ENCODE measurements at regions not wholly inside any gene's neighbourhood (a gene's known extent, or its start where the extent isn't known, plus 50 kb on each side); places are given as distances from the start of the nearest gene placed in this dataset.

- Histone ChIP-seq H3K27ac (ENCODE audit: low read depth in 1 of 2, low read length in 1 of 2) (no peak overlapping the region), H3K4me3 (no peak overlapping the region), H3K9me3 (ENCODE audit: control insufficient read depth in 4 of 4, insufficient read depth in 3 of 4, low read length in 3 of 4) (no peaks in the 10 kb centered on the region), H3K4me1 (ENCODE audit: control insufficient read depth in 5 of 5, insufficient read depth in 5 of 5, low read length in 5 of 5) (no peaks in the 10 kb centered on the region), H3K9ac (ENCODE audit: insufficient read depth in 1 of 2, low read length in 2 of 2) (no peak overlapping the region), H3K27me3 (ENCODE audit: control insufficient read depth in 3 of 3, insufficient read depth in 3 of 3, low read length in 2 of 3) (no peaks in the 10 kb centered on the region), H3K36me3 (ENCODE audit: control insufficient read depth in 4 of 4, insufficient read depth in 4 of 4, low read length in 4 of 4) (no peaks in the 10 kb centered on the region)
- DNase-seq (no peak), ATAC-seq (ENCODE audit: insufficient read depth, low FRiP score) (no peak)
- TF ChIP-seq CTCF (IDR thresholded peaks at IDR 0.05; ENCODE audit: control extremely low read depth, extremely low read depth), result no peak
- 79 to 86% methylated on average over 5 of the region's 5 CpGs for WGBS, 2 donors
These were observed 145.4 kb upstream of the GOLIM4 start for GRCh38 chr3:168241156-168241555.

- TF ChIP-seq CTCF (IDR thresholded peaks at IDR 0.05; ENCODE audit: control extremely low read depth, extremely low read depth), result no peak
These were observed 143.6 kb upstream of the GOLIM4 start for GRCh38 chr3:168239287-168239686.

GRCh38 chr3:168233001-168233400 lies 137.3 kb upstream of the GOLIM4 start:
- no peak for TF ChIP-seq CTCF (IDR thresholded peaks at IDR 0.05; ENCODE audit: control extremely low read depth, extremely low read depth)
- Histone ChIP-seq H3K27me3 (ENCODE audit: control insufficient read depth in 3 of 3, insufficient read depth in 3 of 3, low read length in 2 of 3) (no peaks in the 10 kb centered on the region), H3K27ac (ENCODE audit: low read depth in 1 of 2, low read length in 1 of 2) (no peak overlapping the region), H3K36me3 (ENCODE audit: control insufficient read depth in 4 of 4, insufficient read depth in 4 of 4, low read length in 4 of 4) (no peaks in the 10 kb centered on the region), H3K9ac (ENCODE audit: insufficient read depth in 1 of 2, low read length in 2 of 2) (no peak overlapping the region), H3K9me3 (ENCODE audit: control insufficient read depth in 4 of 4, insufficient read depth in 3 of 4, low read length in 3 of 4) (no peaks in the 10 kb centered on the region), H3K4me1 (ENCODE audit: control insufficient read depth in 5 of 5, insufficient read depth in 5 of 5, low read length in 5 of 5) (no peaks in the 10 kb centered on the region), H3K4me3 (no peak overlapping the region)
- 80 to 88% methylated on average over 1 of the region's 1 CpG for WGBS, 2 donors
- DNase-seq (no peak), ATAC-seq (ENCODE audit: insufficient read depth, low FRiP score) (no peak)

More at GRCh38 chr3:168239287-168239686, 143.6 kb upstream of the GOLIM4 start:
- H3K27ac ChIP-seq (ENCODE audit: low read depth in 1 of 2, low read length in 1 of 2), result no peak overlapping the region
- H3K27me3 ChIP-seq (ENCODE audit: control insufficient read depth in 3 of 3, insufficient read depth in 3 of 3, low read length in 2 of 3), result no peaks in the 10 kb centered on the region
- ATAC-seq (ENCODE audit: insufficient read depth, low FRiP score), result no peak
- H3K36me3 ChIP-seq (ENCODE audit: control insufficient read depth in 4 of 4, insufficient read depth in 4 of 4, low read length in 4 of 4), result no peaks in the 10 kb centered on the region
- WGBS, 2 donors, result 14 to 31% methylated on average over 1 of the region's 1 CpG
- DNase-seq, result no peak
- no peaks in the 10 kb centered on the region for H3K4me1 ChIP-seq (ENCODE audit: control insufficient read depth in 5 of 5, insufficient read depth in 5 of 5, low read length in 5 of 5)
- no peak overlapping the region for H3K9ac ChIP-seq (ENCODE audit: insufficient read depth in 1 of 2, low read length in 2 of 2)
- no peaks in the 10 kb centered on the region for H3K9me3 ChIP-seq (ENCODE audit: control insufficient read depth in 4 of 4, insufficient read depth in 3 of 4, low read length in 3 of 4)
- no peak overlapping the region for H3K4me3 ChIP-seq

- H3K9ac ChIP-seq (ENCODE audit: insufficient read depth in 1 of 2, low read length in 2 of 2), result no peak overlapping the region
- DNase-seq (no peak), ATAC-seq (ENCODE audit: insufficient read depth, low FRiP score) (no peak)
- H3K9me3 ChIP-seq (ENCODE audit: control insufficient read depth in 4 of 4, insufficient read depth in 3 of 4, low read length in 3 of 4), result peaks cover 0 to under 1% (median 0%) of the 10 kb centered on the region in 4 donors
- 85 to 87% methylated on average over 3 of the region's 3 CpGs for WGBS, 2 donors
- no peak overlapping the region for H3K27ac ChIP-seq (ENCODE audit: low read depth in 1 of 2, low read length in 1 of 2)
- H3K4me3 ChIP-seq, result no peak overlapping the region
- H3K36me3 ChIP-seq (ENCODE audit: control insufficient read depth in 4 of 4, insufficient read depth in 4 of 4, low read length in 4 of 4), result no peaks in the 10 kb centered on the region
- no peaks in the 10 kb centered on the region for H3K4me1 ChIP-seq (ENCODE audit: control insufficient read depth in 5 of 5, insufficient read depth in 5 of 5, low read length in 5 of 5)
- H3K27me3 ChIP-seq (ENCODE audit: control insufficient read depth in 3 of 3, insufficient read depth in 3 of 3, low read length in 2 of 3), result no peaks in the 10 kb centered on the region
- no peak for TF ChIP-seq CTCF (IDR thresholded peaks at IDR 0.05; ENCODE audit: control extremely low read depth, extremely low read depth)
These were observed 127.4 kb upstream of the GOLIM4 start for GRCh38 chr3:168223085-168223484.
